ENCODE measurements at regions not wholly inside any gene's neighbourhood (a gene's known extent, or its start where the extent isn't known, plus 50 kb on each side); places are given as distances from the start of the nearest gene placed in this dataset.

DNA sequence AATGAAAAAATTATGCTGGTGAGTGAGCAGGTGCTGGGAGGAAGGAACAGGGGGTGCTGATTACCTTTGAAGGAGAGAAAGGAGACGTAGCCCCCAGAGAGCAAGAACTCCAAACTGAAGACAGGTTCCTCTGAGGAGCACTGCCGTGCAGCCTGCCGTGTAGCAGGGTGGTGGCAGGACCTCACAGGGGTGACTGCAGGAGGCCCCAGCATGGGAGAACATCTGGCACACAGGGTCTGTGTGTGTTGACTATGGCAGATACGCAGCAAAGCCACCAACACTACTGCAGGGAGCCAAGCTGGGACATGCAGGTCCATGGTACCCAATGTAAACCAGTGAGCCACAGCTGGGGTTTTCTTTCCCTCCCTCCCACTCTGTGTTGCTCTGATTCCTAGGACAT is 192.1 kb upstream of the PDE1C start:
- no peak for DNase-seq

DNA sequence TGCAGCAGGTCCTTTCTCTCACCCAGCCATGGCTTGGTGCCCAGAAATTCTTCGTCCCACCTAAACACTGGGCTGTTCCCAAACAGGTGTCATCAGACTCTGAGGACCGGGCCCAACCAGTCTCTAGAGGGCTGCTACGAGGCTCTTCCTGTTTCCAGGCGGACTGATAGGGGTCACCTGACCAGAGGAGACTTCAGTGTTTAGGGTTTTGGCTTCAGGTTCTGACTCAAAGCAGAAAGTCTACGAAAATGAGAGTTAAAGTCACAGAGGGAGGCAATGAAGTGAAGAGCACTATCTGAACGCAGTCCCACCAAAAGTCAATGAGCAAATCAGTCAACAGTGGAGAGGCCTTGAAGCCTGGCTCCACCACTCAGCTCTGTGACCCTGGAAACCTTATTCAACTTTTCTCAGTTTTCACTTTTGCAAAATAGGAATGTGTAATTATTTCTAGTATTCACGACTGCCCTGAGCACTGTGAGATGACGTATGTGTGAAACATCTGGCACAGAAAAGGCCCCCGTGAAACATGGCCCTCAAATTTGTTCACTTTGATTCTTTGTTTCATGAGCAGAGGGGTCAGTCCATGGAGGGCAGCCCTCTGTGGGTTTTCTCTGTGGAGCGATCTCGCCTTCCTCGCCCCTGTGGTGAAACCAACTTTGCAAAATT is 189.9 kb upstream of the PDE1C start:
- DNase-seq = no peak

DNA sequence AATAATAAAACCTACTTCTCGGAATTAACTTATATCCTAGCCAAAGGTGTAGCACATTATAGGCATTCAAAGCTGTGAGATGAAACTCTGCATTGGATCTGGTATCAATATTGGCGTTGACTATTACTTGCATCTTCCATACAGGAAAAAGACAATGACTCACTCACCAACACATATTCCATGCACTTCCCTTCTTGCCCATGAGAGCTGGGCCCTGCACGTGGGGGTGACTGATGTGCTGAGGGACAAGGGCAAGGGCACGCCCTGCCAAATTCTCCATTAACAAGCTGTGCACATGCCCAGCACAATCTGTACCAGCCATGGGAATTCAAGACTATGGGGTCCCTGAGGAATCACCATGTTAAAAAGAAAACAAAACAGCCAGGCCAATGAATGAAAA is 188.1 kb upstream of the PDE1C start:
- no peak for DNase-seq

DNA sequence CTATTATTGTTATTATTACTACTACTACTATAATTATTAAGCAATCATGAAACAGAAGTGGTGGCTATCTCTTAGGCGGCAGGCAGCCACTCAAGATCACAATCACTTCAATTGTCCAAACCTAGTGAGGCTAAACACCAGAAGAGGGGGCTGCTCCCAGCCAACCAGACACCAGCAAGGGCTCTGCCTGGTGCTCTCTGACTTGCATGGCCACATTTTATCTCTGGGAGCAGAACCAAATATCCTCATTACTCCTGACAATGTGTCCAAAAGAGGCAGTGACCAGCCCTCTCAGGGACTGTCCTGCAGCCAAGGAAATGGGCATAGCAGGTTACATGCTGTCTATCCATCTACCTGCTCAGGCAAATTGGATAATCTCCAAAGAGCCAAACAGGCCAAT is 187.4 kb upstream of the PDE1C start:
- DNase-seq = no peak

DNA sequence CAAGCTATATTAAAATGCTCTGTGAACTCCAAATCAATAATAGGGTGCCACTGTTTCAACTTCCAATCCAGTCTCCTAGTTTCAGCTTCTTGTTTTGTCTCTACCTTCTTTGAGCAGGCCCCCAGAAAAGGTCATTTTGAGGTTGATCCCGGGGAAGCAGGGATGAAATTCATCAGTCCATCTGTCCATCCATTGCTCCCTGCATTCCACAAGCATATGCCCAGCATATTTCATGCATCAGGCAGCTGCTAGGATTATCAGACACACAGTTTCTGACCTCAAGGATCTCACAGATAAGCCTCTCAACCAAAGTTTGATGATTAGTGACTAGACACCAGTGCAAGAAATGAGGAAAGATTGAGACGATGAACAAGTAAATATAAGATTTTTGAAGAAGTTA is 186.6 kb upstream of the PDE1C start:
- DNase-seq = no peak

DNA sequence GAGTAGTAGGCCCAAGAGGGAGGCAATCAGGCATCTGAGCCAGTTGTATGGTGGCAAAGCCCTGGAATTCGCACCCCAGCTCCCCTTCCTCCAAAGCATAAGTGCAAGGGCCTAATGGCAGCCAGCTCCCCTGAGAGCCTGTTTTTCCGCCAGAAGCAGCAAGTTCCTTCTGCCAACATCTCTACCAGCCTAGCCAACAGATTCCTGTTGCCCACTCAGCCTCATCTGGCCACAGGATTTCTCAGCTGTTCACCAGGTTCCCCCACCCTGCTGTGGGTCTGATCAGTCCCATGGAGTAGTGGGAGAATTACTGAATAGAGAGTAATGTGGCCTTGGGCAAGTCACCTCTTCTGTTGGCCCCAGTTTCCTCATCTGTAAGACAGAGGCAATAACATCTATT is 186.2 kb upstream of the PDE1C start:
- DNase-seq = no peak

DNA sequence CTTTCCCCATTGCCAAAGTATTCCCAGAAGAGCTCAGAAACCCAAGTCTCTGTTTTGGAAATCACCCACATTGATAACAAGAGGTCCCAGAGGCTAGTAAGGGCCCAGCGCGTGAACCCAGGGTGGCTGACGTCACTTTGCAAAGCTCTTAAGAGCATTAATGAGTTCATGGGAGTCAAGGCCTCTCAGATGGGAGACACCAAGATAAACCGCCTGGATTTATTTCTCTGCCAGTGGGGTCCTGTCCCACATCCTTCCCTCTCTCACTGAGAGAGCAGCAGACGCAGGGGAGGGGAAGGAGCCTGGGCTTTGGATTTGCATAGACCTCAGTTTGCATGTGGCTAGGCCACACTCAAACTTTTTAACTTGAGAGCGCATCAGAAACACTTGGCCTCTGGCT is 184.8 kb upstream of the PDE1C start:
- DNase-seq = no peak

DNA sequence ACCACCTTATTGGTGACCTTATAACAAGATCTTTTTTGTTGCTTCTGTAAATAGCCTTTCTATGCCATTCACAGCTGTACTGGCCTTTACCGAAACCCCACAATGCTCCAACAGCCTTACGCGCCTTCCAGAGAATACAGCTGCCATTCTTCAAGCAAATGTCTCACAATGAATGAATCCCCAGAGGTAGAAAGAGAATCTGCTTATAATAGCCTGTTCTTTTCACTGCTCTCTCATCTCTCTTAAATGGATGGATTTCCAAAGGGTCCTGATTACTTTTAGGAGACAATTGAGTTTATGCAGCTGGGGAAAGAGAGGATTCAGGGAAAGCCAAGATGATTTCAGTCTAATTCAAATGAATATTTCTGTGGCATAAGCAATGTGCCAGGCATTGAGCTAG is 183.1 kb upstream of the PDE1C start:
- DNase-seq = no peak

DNA sequence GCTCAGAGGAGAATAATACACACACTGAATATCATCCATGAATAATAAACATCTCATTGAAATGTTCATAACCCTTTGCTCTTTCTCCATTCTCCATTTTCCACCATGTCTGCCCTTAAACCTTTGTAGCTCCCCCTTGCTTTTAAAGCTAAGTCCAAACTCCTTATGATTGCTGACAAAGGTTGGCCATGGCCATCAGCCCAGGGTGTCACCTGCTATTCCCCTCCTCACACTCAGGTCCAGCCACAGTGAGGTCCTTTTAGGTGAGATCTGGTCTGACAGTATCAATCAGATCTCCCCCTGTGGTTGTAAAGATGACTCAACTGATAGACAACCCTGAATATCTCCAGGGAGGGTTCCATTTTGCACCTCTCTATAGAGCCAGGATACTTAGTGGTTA is 181.5 kb upstream of the PDE1C start:
- no peak for DNase-seq

DNA sequence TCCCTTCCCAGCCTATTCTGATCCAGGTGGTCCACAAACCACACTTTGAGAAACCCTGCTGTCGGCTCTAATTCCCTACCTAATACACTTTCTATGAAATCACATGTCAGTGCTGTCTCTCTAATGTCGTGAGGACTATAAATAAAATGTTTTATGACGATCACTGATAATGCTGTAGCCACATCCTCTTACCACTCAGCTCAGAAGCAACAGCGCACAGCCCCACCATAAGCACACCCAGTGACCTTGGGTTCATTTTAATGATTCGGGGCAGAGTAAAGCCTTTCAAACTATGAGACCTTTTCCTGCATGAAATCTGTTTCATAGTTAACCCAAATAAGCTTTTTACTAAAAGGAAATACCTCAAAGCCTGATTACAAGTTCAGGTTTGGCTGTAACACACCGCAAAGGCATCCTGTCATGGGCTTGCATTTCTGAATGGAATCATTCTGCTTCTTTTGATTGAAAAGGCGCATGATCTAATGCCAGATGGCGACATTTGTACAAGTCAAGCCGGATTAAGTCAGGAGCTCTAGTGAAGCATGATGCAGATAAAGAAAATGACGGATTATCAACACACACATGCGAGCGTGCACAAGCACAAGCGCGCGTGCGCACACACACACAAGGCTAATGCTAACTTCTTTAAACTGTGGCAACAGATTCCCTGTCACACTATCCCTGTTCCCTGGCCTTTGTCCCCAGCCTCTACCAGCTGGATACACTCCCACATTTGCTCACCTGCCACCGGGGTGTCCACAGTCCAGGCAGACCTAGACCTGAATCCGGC is 180.5 kb upstream of the PDE1C start:
- DNase-seq = no peak

DNA sequence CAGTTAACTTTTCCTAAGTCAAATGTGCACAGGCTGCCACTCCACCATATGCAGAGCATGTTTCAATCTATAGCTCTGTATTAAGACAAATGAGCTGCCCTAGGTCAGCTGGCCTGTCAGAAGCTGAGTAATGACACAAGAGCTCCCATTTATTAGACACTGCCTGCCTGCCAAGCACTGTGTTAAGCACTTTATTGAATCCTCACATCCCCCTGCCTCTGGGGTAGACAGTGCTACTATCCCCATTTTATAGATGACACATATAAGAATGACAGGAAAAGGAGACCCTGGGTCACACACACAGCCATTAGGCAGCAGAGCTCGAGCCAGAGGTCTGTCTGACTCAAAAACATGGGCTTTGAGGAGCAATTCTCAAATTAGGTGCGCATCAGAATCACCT is 179.8 kb upstream of the PDE1C start:
- DNase-seq = no peak

DNA sequence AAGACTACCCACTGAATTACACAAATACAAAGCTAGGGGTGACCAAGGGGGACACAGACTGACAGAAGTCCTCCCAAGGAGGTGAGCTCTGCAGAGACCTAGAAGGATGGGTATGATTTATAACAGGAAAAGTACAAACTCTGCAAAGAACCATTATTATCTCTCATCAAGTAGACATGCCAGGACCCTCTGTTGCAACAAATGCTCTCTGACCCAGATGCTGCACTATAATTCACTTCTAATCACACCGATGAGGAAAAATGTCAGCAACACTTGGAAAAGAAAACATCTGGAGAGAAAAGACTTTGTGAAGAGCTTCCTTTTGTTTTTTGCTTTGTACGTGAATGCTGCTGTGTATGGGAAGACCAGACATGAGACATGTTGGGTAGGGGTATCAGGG is 178.3 kb upstream of the PDE1C start:
- DNase-seq = no peak

DNA sequence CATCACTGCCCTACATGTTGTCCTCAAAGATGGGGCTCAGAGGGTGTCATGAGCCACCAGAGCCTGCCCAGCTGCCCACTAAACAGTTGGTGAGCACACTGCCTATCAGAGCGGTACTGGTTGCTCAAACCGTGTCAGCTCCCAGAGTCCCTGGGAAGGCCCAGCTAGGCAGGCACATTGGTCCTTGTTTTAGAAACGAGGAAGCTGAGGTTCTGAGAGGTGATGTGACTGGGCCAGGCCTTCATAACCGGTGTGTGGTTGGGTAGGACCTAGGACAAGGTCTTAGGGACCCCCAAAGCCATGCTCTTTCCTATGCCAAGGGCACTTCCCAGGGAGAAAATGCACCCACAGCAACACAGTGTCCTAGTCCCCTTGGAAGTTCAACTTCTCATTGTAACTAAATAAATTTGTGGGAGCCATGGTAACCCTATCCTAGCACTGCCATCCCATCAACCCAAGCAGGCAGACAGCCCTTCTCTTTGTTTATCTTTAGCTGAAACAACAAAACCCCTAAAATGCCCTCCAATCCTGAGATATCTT is 174.7 kb upstream of the PDE1C start:
- DNase-seq = no peak

DNA sequence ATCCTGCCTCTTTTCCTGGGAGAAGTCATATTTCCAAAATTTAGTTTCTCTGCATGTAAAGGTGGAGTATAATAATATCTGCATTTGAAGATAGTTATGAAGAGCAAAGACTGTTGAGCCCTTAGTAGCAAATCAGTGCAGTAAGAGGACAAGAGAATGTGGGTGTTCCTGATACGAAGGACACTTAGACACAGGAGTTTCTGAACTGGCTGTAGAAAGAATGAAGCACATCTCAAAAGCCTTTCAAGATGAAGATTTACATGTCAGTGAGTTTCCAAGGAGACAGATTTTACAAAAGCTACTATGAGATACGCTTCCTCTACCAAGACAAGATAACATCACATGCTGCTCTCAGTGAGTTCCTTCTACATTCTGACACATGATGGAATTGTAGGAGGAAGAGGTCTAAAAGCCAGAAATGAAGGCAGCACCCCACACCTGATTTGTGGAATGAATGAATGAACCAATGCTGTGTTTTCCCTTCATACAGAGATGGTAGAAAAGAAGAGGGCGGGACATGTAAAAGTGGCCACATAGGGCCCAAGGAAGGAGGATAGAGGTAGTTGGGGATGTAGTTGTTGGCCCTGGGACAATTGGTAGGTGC is 173.6 kb upstream of the PDE1C start:
- no peak for DNase-seq

DNA sequence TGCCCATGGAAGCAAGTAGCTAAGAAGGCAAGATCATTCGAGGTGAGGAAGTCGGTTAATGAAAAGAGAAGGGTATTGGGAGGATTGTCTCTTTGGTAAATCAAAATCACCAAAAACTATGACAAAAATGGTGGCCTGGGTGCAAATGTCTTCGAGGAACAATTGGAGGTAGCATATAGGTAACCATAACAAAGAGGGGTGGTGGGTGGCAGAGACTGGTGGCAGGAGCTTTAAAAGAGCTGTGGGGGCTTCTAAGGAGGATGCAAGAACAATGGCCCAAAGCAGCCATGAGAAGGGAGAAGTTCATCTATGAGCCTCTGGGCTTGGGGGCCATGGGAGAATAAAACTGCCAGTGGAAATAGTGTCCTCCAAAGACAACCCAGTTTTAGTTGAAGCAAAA is 172.2 kb upstream of the PDE1C start:
- DNase-seq = no peak

DNA sequence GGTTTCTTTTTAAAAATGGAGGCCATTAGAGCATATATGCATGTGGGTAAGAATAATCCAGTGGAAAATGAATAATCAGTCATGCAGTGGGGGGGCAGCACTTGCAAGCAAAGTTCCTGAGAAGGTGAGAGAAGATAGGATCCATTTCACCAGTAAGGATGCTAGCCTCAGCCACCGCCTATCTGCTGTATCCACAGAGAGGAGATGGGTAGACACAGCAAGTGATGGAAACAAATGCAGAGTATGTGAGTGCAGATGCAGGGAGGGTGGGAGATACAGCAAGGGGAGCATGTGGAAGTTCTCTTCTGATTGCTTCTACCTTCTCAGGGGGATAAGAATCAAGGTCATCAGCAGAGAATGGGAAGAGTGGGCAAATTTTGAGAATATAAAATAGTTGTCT is 171.4 kb upstream of the PDE1C start:
- DNase-seq = no peak

DNA sequence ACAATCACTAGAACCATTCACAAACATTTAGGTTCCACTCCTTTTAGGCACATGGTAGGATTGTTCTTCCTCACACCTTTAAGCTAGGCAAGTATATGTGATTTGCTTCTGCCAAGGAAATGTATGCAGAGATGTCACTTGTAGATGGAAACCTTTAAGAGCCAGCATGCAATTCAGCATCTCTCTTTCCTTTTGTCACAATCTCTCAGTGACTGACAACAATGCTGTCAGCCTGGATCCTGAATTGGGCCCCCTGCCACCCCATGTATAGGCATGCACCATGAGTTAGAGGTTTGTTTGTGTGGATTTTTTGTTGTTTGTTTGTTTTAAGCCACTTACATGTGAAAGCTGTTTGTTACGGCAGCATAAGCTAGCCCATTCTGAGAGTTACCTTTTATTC is 169.6 kb upstream of the PDE1C start:
- no peak for DNase-seq

DNA sequence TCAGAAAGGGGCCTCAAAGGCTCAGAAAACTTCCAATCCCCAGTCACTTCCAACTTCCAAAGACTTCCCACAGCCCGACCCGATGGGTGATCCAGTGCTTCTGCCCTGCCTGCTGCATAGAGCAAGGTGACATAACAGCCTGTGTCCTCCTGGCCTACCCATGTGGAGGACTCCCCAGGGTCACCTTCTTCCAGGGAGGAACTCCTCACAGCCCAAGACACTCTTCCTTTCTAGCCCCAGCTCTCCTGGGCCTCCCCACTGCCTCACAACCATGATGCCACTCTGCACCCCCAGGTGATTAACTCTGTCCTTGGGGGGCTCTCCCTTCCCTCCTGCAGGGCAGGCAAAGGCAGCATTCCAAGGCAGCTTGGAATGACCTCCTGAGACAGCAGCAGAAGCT is 158.4 kb upstream of the PDE1C start:
- DNase-seq = no peak

DNA sequence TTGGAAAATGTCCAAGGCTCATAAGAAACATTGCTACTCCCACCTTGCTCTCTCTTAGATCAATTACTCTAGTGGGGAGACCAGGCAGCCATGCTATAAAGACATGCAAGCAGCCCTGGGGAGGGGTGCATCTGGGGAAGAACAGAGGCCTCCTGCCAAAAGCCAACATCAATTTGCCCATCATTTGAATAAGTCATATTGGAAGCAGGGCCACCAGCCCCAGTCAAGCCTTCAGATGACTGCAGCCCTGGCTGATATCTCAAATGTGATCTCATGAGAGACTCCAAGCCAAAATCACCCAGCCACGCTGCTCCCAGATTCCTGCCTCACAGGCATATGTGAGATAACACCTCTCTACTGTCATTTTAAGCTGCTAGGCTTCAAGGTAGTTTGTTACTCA is 157.5 kb upstream of the PDE1C start:
- DNase-seq = no peak

DNA sequence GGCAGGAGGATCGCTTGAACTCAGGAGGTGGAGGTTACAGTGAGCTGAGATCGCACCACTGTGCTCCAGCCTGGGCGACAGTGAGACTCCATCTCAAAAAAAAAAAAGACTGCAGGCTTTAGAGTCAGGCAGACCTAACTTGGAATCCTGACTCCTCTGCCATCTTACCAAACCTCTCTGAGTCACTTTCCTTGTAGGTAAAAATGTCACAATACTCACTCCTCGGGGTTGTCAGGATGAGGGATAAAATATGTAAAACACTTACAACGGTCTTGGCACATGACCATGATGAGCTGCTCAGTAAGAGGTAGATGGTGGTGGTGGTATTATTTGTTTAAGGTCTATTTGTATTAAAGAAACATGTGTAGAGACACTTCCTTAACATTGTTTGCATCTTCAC is 154.1 kb upstream of the PDE1C start:
- DNase-seq = no peak

DNA sequence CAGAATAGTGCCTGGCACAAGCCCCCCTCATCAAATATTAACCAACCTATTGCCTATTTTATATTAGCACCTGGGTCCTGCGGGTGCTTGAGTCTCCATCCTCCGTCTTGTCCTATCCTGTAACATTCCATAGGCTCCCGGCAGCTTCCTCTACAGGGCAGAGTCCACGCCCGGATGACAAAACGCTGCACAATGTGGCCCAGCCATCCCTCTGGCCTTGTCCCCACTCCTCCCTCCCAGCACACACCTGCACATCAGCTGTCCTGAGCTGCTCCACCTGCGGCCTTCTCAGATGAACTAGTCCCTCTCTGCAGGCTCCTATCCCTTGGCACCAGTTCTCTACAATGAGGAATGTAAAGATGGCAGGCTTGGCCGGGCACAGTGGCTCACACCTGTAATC is 153.5 kb upstream of the PDE1C start:
- DNase-seq = no peak

DNA sequence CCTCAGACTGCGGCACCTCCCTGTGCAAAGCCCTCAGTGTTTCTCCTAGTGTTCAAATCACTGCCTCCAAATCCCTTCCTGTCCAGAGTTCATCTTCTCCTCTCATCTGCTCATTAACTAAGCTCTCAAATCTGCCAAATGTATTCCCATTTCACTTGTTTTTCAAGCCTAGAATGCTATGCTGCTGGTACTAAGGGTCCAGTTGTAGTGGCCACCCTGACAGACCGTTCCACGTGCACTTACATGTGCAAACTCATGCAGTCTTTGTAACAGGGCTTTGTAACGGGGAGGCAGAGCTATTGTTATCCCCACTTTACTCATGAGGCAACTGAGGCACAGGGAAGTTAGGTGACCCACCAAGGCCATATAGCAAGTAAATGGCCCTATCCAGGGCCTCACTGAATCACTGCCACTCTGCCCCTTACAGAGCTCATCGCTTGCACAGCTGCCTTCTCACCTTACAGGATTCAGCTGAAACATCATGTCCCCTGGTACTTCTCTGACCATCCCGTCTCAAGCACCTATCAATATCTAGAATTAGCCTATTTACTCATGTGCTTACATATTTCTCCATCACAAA is 153.0 kb upstream of the PDE1C start:
- DNase-seq = no peak

DNA sequence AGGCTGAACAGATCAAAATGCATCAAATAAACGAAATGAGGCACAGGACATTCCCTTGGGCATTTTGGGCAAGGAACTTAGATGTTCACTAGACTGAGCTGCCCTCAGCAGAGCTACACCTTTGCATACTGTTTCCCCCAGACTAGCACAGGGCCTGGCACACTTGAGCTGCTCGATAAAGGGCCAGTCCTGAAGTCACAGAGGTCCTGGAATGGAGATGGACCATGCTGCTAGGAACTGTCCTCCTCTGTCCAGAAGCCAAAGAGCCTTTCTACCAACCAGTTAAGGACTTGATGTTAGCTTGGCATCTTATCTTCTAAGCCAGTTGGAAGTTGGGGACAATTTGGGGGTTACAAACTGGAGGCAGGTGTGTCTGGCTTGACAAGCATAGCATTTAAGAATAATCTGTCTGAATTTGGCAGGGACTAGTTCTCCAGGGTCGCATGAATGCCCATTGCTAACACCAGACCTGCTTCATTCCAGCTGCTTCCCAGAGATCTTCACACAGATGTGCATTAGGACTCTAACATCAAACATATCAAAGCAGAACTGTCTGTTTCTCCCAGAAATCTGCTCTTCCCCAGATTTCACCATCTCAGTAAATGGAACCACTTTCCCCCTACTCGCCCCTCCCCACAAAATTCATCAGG is 152.2 kb upstream of the PDE1C start:
- no peak for DNase-seq

Data from stimulated activated naive CD4-positive, alpha-beta T cell (primary cell).